GM19043 (cell line): ENCODE measurements at regions not wholly inside any gene's neighbourhood (a gene's known extent, or its start where the extent isn't known, plus 50 kb on each side); places are given as distances from the start of the nearest gene placed in this dataset.

ENCODE experiments used
- ATAC-seq: cut with Tn5 transposase; IDR thresholded peaks from one replicate; pipeline ENCODE4 v1.9.1; 2021; ENCODE audit warnings: low read depth; ENCODE audit not compliant: unreplicated experiment

DNA sequence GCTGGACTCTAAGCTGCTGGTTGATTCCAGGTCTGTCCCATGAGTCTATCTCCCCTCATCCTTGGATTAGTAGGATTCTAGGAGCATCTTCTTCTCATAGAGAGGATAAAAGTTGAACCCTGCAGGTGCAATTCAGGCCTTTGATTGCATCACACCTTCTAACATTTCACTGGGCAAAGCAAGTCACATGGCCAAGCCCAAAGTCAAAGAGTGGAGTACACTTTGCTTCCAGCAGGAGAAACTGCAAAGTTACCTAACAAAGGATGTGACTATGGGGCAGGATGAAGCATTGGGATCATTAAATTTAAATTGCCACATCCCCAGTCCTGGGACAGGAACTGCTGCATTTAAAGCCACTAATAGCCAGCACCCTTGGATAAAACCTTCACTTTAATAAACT, 51.0 kb upstream of the EGFLAM start:
- ATAC-seq = no peak

DNA sequence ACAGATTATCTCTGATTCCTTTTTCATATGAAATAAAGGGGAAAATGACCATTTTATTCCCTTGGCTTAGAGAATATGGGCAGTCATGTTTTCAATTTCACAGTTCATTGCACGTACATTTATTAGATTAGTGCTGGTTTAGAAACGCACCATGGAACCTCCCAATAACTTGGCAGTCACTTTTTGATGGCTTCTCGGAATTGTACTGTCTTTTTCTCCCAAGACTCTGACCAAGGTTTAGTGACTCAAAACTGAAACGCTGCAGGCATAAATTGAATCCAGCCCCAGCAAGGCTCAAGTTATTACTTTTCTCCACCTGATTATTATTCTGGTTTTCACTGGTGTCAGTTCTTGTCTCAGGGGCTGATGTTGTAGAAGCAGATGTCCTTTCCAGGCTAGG, 55.6 kb upstream of the EGFLAM start:
- no peak for ATAC-seq

GRCh38 chr5:38200872-38201557, 57.3 kb upstream of the EGFLAM start:
- ATAC-seq = no peak

- ATAC-seq = no peak
Observed at GRCh38 chr5:38197118-38197517, 61.2 kb upstream of the EGFLAM start.

- ATAC-seq = peak; percentile 58
Observed at GRCh38 chr5:38193015-38193581, 65.3 kb upstream of the EGFLAM start.

GRCh38 chr5:38191693-38192092, 66.7 kb upstream of the EGFLAM start:
- no peak for ATAC-seq

GRCh38 chr5:38190111-38190510, 68.2 kb upstream of the EGFLAM start:
- ATAC-seq = no peak

GRCh38 chr5:38189081-38189504, 69.3 kb upstream of the EGFLAM start:
- no peak for ATAC-seq

- no peak for ATAC-seq
Observed at GRCh38 chr5:38188591-38188990, 69.8 kb upstream of the EGFLAM start.

DNA sequence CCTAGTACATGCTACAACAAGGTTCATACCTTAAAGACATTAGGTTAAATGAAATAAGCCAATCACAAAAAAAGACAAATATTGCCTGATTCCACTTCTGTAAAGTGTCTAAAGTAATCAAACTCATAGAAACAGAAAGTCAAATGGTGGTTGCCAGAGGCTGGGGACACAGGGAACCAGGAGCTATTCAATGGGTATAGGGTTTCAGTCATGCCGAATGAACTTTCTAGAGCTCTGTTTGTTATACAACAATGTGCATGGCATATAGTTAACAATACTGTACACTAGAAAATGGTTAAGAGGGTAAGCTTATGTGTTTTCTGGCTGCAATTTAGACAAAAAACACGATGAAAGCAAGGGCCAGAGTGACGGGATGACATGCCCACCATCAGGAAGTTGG, 70.8 kb upstream of the EGFLAM start:
- ATAC-seq = no peak

GRCh38 chr5:38184627-38185026, 73.7 kb upstream of the EGFLAM start:
- no peak for ATAC-seq

- ATAC-seq = no peak
Observed at GRCh38 chr5:38182991-38183390, 75.4 kb upstream of the EGFLAM start.

- ATAC-seq = no peak
Observed at GRCh38 chr5:38168029-38168428, 90.3 kb upstream of the EGFLAM start.

DNA sequence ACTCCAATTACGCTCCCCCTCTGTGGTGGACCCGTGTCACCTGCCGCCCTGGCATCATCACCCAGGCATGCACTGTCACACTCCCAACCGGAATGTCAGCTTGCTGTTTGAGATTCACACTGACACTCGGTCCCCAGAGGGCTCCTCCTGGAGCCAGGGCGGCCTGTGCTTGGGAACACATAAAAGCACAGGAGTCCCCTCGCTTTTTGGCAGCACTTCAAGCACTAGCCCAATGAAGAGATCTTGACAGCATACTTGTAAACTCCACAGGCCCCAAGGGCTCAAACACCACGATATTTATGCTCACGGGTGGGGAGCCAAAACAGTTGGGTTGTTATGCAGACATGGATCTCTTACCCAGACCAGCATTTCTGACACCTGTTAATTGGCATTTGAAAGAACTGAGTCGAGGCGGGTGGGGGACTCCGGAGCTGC, 90.8 kb upstream of the EGFLAM start:
- ATAC-seq = no peak

GRCh38 chr5:38166832-38167231, 91.5 kb upstream of the EGFLAM start:
- no peak for ATAC-seq

- no peak for ATAC-seq
Observed at GRCh38 chr5:38165435-38165834, 92.9 kb upstream of the EGFLAM start.

DNA sequence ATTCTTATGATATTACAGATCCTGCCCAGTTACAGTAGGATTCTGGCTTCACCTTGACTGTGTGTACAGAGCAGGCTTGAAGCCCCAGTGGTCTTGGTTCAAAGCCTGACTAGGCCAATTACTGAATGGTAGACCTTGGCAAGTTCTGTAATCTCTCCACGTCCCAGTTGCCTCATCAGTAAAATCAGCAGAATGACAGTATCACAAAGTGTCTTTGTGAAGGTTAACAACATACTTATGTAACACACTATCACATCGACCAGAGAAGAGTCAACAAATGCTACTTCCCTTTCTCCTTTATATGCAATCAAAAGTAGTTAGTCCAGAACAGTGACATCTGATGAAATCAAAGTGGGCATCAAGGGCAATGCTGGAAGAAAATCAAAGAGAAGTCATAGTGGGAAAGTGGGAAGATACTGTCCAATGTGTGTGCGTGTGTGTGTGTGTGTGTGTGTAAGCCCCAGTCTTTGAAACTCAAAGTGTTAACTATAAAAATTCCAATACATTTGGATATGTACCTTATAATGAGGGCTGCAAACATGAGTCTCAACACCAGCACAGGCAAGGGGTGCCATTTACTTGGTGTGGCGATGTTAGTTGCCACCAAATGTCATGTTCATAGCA, 93.5 kb upstream of the EGFLAM start:
- ATAC-seq = no peak

DNA sequence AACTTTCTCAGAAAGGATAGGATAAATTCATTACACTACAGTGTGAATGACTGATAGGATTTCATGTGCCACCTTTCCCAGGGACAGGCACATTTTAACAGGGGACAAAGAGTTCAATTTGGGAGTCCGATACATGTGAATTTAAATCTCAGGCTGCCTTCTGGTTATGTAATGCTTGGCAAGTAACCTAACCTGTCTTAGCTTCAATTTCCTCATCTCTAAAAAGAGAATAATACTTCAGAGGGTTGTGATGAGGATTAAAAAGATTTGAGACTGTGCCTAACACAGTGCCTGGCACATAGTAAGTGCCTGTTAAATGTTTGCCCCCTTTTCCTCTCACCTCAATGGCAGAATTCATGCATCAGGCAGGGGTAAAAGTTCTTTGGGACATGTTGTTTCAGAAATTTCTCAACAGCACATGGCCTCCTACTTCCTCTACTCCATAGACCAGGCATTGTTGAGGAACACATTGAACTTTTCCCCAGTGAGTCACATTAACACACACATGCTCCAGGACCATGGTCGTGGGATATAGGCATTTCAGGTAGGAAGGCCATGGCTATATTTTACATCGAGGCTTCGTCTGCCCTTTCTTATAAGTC, 94.6 kb upstream of the EGFLAM start:
- no peak for ATAC-seq

DNA sequence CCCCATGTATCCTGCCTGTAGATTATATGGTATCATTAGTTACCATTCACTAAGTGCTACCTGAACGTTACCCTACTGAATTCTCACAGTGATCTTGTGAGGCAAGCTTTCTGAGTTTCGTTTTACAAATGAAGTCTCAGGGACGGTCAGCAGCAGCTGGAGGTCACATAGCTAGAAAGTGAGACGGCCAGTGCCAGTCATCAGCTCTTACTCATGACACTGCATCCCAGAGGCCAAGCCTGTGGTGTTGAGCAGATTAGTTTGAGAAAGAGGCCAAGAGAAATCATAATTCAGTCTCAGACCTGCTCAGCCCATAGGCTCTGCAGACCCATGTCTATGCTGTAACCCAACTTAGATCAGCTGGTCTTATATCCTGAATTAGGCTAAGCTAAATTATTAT, 95.7 kb upstream of the EGFLAM start:
- no peak for ATAC-seq

- no peak for ATAC-seq
Observed at GRCh38 chr5:38157024-38157423, 101.3 kb upstream of the EGFLAM start.

DNA sequence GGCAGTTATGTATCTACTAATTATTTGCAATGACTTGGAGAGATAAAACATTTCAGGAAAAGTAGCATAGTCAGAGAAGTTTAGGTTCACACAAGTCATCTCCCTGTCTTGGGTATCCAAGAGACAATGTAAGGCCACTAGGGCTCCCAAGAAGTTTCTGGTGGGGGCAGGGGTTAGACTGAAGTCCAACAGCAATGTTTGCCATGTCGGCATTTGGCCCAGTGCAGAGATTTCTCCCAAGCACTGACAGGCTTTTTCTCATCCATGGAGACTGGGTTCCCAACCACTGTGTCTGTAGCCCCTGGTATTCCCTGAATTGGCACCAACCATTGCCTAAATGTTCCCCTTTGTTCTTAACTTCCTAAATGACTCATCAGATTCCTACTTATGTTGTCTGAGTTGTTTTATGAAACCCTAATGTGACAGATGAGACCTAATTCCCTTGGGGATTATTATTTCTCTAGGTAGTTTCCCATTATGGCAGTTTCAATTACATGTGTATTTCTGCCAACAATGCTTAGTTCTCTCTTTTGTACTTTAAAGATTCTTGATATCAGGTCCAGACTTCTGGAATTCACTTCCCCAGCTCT, 103.6 kb upstream of the EGFLAM start:
- ATAC-seq = no peak
